HG03342 (cell line): ENCODE measurements at regions not wholly inside any gene's neighbourhood (a gene's known extent, or its start where the extent isn't known, plus 50 kb on each side); places are given as distances from the start of the nearest gene placed in this dataset.
"Not testable (repeated sequence)": the region's sequence is repeated elsewhere in the genome, so short reads cannot be mapped to it uniquely, and the experiment has no call there.

ENCODE experiments used
- ATAC-seq: cut with Tn5 transposase; IDR thresholded peaks from one replicate; pipeline ENCODE4 v1.9.1; 2021; ENCODE audit warnings: mild to moderate bottlenecking, moderate library complexity; ENCODE audit not compliant: unreplicated experiment

- not testable (repeated sequence) for ATAC-seq
Observed at GRCh38 chr17:30689266-30690000, 135.1 kb downstream of the CRLF3 start.

GRCh38 chr17:30686538-30687479 lies 137.7 kb downstream of the CRLF3 start:
- ATAC-seq, result not testable (repeated sequence)

GRCh38 chr17:30682280-30682679 lies 142.2 kb downstream of the CRLF3 start:
- not testable (repeated sequence) for ATAC-seq

- ATAC-seq, result not testable (repeated sequence)
Observed at GRCh38 chr17:30680681-30681080, 143.8 kb downstream of the CRLF3 start.

- ATAC-seq, result no peak
Observed at GRCh38 chr17:30677550-30678249, 146.8 kb downstream of the CRLF3 start.

GRCh38 chr17:30675777-30676492 lies 148.6 kb downstream of the CRLF3 start:
- ATAC-seq, result not testable (repeated sequence)

GRCh38 chr17:30669217-30669649 lies 155.3 kb downstream of the CRLF3 start:
- not testable (repeated sequence) for ATAC-seq

- ATAC-seq, result not testable (repeated sequence)
Observed at GRCh38 chr17:30668360-30669181, 155.9 kb downstream of the CRLF3 start.

GRCh38 chr17:30667657-30668359 lies 156.7 kb downstream of the CRLF3 start:
- ATAC-seq, result not testable (repeated sequence)

GRCh38 chr17:30666838-30667656 lies 157.4 kb downstream of the CRLF3 start:
- ATAC-seq, result not testable (repeated sequence)

GRCh38 chr17:30663727-30664455 lies 160.6 kb downstream of the CRLF3 start:
- ATAC-seq, result not testable (repeated sequence)

- not testable (repeated sequence) for ATAC-seq
Observed at GRCh38 chr17:30657148-30657547, 167.3 kb downstream of the CRLF3 start.

- ATAC-seq, result not testable (repeated sequence)
Observed at GRCh38 chr17:30653038-30653437, 171.5 kb downstream of the CRLF3 start.

GRCh38 chr17:30650149-30650548 lies 172.9 kb downstream of the GOSR1 start:
- ATAC-seq, result not testable (repeated sequence)

GRCh38 chr17:30648015-30648620 lies 170.9 kb downstream of the GOSR1 start:
- not testable (repeated sequence) for ATAC-seq

GRCh38 chr17:30645875-30646274 lies 168.7 kb downstream of the GOSR1 start:
- not testable (repeated sequence) for ATAC-seq

GRCh38 chr17:30644713-30645112 lies 167.5 kb downstream of the GOSR1 start:
- not testable (repeated sequence) for ATAC-seq
